Tibial nerve (tissue), 4 donors: ENCODE measurements at regions not wholly inside any gene's neighbourhood (a gene's known extent, or its start where the extent isn't known, plus 50 kb on each side); places are given as distances from the start of the nearest gene placed in this dataset.

Source experiments
- DNase-seq, 2 donors: peaks; one replicate each; pipeline ENCODE4 v3.0.0-alpha.2; 2019; ENCODE audit warnings: low spot score in 2 of 2
- H3K27ac ChIP-seq, 4 donors: fragments of 200-600 bp; sonication (generic) in 3 of 4; one replicate each; pipeline ENCODE4 v1.5.1; 2017 to 2019; ENCODE audit warnings: mild to moderate bottlenecking in 1 of 4
- H3K27me3 ChIP-seq, 2 donors: fragments of 200-600 bp; sonication (generic) in 1 of 2; one replicate each; pipeline versions ENCODE4 v1.5.1 to v1.6.0; 2017 to 2019
- H3K36me3 ChIP-seq, 3 donors: fragments of 200-600 bp; sonication (generic); one replicate each; pipeline ENCODE4 v1.5.1; 2018 to 2019
- H3K4me1 ChIP-seq, 4 donors: fragments of 200-600 bp; sonication (generic) in 3 of 4; one replicate each; pipeline ENCODE4 v1.5.1; 2017 to 2019
- H3K4me3 ChIP-seq, 4 donors: fragments of 200-600 bp; sonication (generic) in 3 of 4; one replicate each; pipeline ENCODE4 v1.5.1; 2017 to 2019; ENCODE audit warnings: mild to moderate bottlenecking in 1 of 4, moderate library complexity in 1 of 4
- H3K9me3 ChIP-seq, 4 donors: fragments of 200-600 bp; sonication (generic) in 3 of 4; one replicate each; pipeline ENCODE4 v1.5.1; 2017 to 2019
- EP300 ChIP-seq, 2 donors: sonication (generic); formaldehyde crosslinking; IDR thresholded peaks; one replicate each; pipeline ENCODE4 v1.6.1; 2017; ENCODE audit warnings: antibody characterized with exemption in 2 of 2, mild to moderate bottlenecking in 1 of 2
- POLR2A ChIP-seq, 2 donors: fragments of 450-650 bp; IDR thresholded peaks; one replicate each; pipeline ENCODE4 v1.6.1; 2017; ENCODE audit warnings: antibody characterized with exemption in 2 of 2, mild to moderate bottlenecking in 2 of 2, moderate library complexity in 2 of 2
- WGBS, 2 donors: methylation state at CpG; one replicate each; pipeline ENCODE4 v1.1.5; 2018; 5-methylcytosine and 5-hydroxymethylcytosine counted together
- TF ChIP-seq, protein P1 (sequence below), 5 experiments: fragments of 200-600 bp in 3 of 5; fragments of 450-650 bp in 2 of 5; sonication (generic) in 3 of 5; IDR thresholded peaks; one replicate each; pipeline ENCODE4 v1.5.1; 2016 to 2019; ENCODE audit warnings: antibody characterized with exemption in 5 of 5, mild to moderate bottlenecking in 3 of 5, moderate library complexity in 2 of 5

DNA sequence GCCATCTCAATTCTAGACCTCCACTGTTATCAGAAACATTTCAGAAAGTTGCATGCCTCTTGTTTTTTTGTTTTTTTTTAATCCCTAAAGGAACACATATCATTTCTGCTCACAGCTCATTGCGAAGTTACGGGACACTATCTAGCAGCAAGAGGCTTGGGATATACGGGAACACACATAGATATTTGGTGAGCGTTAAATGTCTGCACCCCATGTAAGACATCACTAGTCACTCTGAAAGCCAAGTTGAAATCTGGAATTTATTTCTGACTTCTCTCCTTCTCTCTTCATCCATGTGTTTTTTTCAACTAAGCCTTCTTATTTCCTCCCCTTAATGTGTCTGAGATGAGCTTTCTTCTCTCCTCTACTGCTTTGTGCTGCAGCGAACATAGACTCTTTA is 683.7 kb downstream of the PDHA2 start:
- no peak overlapping the region for H3K4me3 ChIP-seq
- WGBS, 2 donors = 62 to 86% methylated on average over 5 of the region's 5 CpGs
- H3K36me3 ChIP-seq = no peaks in the 10 kb centered on the region
- no peak for DNase-seq
- H3K9me3 ChIP-seq = peaks cover 0 to 9% (median 0%) of the 10 kb centered on the region in 4 donors
- TF ChIP-seq, protein P1, sequence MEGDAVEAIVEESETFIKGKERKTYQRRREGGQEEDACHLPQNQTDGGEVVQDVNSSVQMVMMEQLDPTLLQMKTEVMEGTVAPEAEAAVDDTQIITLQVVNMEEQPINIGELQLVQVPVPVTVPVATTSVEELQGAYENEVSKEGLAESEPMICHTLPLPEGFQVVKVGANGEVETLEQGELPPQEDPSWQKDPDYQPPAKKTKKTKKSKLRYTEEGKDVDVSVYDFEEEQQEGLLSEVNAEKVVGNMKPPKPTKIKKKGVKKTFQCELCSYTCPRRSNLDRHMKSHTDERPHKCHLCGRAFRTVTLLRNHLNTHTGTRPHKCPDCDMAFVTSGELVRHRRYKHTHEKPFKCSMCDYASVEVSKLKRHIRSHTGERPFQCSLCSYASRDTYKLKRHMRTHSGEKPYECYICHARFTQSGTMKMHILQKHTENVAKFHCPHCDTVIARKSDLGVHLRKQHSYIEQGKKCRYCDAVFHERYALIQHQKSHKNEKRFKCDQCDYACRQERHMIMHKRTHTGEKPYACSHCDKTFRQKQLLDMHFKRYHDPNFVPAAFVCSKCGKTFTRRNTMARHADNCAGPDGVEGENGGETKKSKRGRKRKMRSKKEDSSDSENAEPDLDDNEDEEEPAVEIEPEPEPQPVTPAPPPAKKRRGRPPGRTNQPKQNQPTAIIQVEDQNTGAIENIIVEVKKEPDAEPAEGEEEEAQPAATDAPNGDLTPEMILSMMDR (IDR thresholded peaks at IDR 0.05) = no peak
- TF ChIP-seq POLR2A (IDR thresholded peaks at IDR 0.05) (no peak), EP300 (IDR thresholded peaks at IDR 0.05) (no peak)
- no peaks in the 10 kb centered on the region for H3K4me1 ChIP-seq
- H3K27me3 ChIP-seq = no peaks in the 10 kb centered on the region
- H3K27ac ChIP-seq = no peak overlapping the region

DNA sequence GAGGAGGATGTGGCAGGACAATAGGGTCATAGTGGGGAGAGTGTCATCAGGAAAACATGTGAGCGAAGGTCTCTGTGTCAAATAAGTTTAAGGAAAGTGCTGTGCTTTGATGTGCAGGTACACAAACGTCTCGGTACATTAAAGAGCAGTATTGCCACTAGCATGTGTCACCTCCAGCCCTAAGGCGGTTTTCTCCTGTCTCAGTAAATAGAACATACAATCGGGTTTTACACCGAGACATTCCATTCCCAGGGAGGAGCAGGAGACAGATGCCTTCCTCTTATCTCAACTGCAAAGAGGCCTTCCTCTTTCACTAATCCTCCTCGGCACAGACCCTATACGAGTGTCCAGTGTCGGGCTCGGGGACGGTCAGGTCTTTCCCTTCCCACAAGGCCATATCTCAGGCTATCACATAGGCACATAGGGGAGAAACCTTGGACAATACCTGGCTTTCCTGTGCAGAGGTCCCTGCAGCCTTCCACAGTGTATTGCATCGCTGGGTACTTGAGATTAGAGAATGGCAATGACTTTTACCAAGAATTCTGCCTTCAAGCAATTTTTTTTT is 684.5 kb downstream of the PDHA2 start:
- no peaks in the 10 kb centered on the region for H3K4me1 ChIP-seq
- H3K27ac ChIP-seq = no peak overlapping the region
- no peak overlapping the region for H3K4me3 ChIP-seq
- whole genome bisulfite sequencing, 2 donors = 80 to 82% methylated on average over 12 of the region's 12 CpGs
- H3K27me3 ChIP-seq = no peaks in the 10 kb centered on the region
- no peak for DNase-seq
- TF ChIP-seq EP300 (IDR thresholded peaks at IDR 0.05) (no peak), POLR2A (IDR thresholded peaks at IDR 0.05) (no peak)
- TF ChIP-seq, protein P1 (IDR thresholded peaks at IDR 0.05) = no peak
- no peaks in the 10 kb centered on the region for H3K36me3 ChIP-seq
- H3K9me3 ChIP-seq = peaks cover 0 to 9% (median 0%) of the 10 kb centered on the region in 4 donors

DNA sequence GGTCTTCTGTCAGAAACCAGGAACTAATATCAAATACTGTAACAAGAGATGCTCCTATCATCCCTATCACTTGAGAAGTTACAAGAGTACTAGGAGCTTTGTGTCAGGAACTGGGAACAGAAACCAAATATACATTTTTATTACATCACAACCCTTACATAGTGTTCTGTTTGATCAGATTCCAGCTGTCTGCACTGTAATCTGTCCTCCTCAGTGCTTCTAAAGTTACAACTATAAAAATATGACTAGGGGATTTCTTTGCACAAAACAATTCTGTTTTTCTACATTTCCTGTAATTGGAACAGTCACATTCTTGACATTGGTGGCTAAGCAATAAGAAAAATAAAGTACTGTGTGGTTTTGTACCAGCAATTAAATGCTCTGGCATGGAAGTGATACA is 686.0 kb downstream of the PDHA2 start:
- Histone ChIP-seq H3K9me3 (peaks cover 0 to 6% (median 0%) of the 10 kb centered on the region in 4 donors), H3K4me1 (no peaks in the 10 kb centered on the region), H3K27me3 (no peaks in the 10 kb centered on the region), H3K4me3 (no peak overlapping the region), H3K27ac (no peak overlapping the region), H3K36me3 (no peaks in the 10 kb centered on the region)
- DNase-seq = no peak
- TF ChIP-seq, protein P1 (IDR thresholded peaks at IDR 0.05) = no peak
- no peak for TF ChIP-seq POLR2A (IDR thresholded peaks at IDR 0.05)
- no peak for TF ChIP-seq EP300 (IDR thresholded peaks at IDR 0.05)

DNA sequence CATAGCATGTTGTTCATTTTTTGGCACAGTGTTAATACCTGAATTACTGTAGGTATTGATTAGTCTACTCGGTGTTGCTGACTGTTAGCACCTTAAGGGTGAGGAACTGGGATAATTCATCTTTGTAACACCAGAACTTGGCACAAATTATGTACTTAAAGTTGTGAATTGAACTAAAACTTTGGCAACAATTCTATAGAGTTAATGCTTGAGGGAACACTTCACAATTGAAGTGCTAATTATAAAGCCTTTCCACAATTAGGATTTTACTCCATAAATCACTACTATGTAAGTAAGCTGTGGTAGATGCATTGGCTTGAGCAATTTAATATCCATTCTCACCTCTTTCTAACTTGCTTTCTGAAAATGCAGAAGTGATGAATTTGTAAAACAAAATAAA is 686.7 kb downstream of the PDHA2 start:
- 73 to 86% methylated on average over 1 of the region's 1 CpG for WGBS, 2 donors
- no peaks in the 10 kb centered on the region for H3K36me3 ChIP-seq
- no peaks in the 10 kb centered on the region for H3K27me3 ChIP-seq
- DNase-seq = no peak
- no peaks in the 10 kb centered on the region for H3K9me3 ChIP-seq
- no peak for TF ChIP-seq EP300 (IDR thresholded peaks at IDR 0.05)
- no peak for TF ChIP-seq POLR2A (IDR thresholded peaks at IDR 0.05)
- H3K27ac ChIP-seq = no peak overlapping the region
- no peak overlapping the region for H3K4me3 ChIP-seq
- no peaks in the 10 kb centered on the region for H3K4me1 ChIP-seq

DNA sequence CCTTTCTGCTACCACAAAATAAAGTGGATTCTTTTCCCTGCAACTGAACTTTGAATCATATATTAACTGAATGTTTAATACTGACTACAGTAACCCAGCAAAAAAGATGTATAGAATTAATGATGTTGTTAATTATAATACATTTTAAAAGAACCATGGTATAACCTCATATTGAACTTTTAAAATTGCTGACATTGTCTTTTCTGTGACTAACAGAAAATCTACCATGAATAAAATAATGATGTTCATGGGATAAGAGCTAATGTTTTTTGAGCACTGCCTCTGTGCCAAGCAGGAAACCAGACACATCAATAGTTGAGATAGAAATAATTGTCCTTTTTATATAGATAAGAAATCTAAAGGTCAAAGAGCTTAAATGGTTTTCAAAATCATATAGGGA is 691.9 kb downstream of the PDHA2 start:
- no peaks in the 10 kb centered on the region for H3K9me3 ChIP-seq
- DNase-seq = no peak
- H3K36me3 ChIP-seq = no peaks in the 10 kb centered on the region
- TF ChIP-seq EP300 (IDR thresholded peaks at IDR 0.05) = no peak
- TF ChIP-seq, protein P1 (IDR thresholded peaks at IDR 0.05) = no peak
- no peak for TF ChIP-seq POLR2A (IDR thresholded peaks at IDR 0.05)
- no peaks in the 10 kb centered on the region for H3K27me3 ChIP-seq
- H3K27ac ChIP-seq = no peak overlapping the region
- H3K4me1 ChIP-seq = no peaks in the 10 kb centered on the region
- H3K4me3 ChIP-seq = no peak overlapping the region

DNA sequence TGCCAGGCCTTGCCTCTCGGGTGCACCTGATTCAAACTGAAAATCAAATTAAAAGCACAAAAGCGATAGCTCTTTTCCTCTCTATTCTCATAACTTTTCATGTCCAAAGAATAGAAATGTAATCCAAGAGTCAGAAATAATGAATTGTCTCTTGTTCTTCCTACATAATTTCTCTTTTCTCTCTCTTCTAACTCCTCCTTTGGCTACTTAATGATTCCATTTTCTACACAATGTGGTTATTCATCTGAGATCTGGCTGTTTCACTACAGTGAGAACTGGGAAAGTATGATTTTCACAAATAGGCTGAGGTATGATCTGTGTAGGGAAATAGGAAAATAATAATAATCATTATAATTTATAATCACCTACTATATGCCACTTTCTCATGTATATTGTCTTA is 703.5 kb downstream of the PDHA2 start:
- TF ChIP-seq POLR2A (IDR thresholded peaks at IDR 0.05) = no peak
- 50 to 52% methylated on average over 2 of the region's 2 CpGs for WGBS, 2 donors
- Histone ChIP-seq H3K4me3 (no peak overlapping the region), H3K9me3 (no peaks in the 10 kb centered on the region), H3K27me3 (no peaks in the 10 kb centered on the region), H3K4me1 (no peaks in the 10 kb centered on the region), H3K36me3 (no peaks in the 10 kb centered on the region), H3K27ac (no peak overlapping the region)
- no peak for DNase-seq
